ENCODE measurements at regions not wholly inside any gene's neighbourhood (a gene's known extent, or its start where the extent isn't known, plus 50 kb on each side); places are given as distances from the start of the nearest gene placed in this dataset.

DNA sequence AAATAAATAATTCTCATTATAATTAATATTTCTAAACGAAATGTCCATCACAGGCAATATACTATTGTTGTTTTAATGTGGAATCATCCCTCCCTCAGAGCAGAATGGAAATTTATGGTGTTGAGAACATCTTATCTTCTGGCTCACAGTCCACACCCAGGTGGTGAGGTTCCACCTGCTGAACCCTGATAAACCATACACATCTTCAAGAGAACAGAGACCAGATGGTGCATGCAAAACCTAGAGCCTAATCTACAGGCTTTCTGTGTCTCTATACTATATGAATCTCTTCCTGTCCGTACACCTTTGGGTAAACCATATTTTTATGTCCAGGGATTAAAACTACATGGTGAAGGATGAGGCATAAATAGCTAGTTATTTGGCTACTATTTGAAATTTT is 52.3 kb upstream of the UFL1 start (continued):
- peak; percentile 76 for TF ChIP-seq TCF3 (CRISPR knock-in tag; IDR thresholded peaks at IDR 0.05)
- no peak for TF ChIP-seq TARDBP (IDR thresholded peaks at IDR 0.05)
- peak; percentile 63 for TF ChIP-seq CBFA2T2 (conservative IDR thresholded peaks at IDR 0.05)

DNA sequence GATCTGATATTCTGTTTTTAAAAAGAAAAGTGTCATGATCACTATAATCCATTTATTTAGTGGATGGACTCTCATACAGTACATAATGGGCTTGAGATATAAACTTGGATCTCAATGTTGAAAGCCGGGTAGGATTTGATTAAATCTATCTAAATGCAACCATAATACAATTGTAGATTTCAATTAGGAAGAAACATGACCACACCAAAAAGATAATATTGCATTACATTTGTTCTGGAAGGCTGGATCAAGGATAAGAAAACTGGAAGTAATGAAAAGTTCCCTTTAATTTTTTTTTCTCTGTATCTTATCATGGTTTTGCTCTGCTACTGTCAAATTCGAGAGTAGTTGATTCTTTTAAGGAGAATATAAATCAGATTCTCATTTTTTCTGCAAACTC is 51.3 kb upstream of the UFL1 start:
- Histone ChIP-seq H3K9ac (ENCODE audit: insufficient read depth in 1 of 2, low read depth in 2 of 2, low read length in 2 of 2) (no peak overlapping the region), H4K20me1 (replicated peaks; ENCODE audit: control insufficient read depth, insufficient read depth, low read length) (no peaks in the 10 kb centered on the region), H3K27me3 (ENCODE audit: control insufficient read depth in 2 of 2, insufficient read depth in 2 of 2, low read length in 2 of 2) (no peaks in the 10 kb centered on the region), H3K27ac (ENCODE audit: extremely low read depth, low read depth, low read length) (no peak overlapping the region), H3K9me3 (replicated peaks; ENCODE audit: control insufficient read depth, insufficient read depth, low read depth, low read length) (no peaks in the 10 kb centered on the region), H3K4me1 (replicated peaks in 1 of 2; ENCODE audit: control insufficient read depth in 2 of 2, insufficient read depth in 2 of 2, low read length in 2 of 2) (no peaks in the 10 kb centered on the region), H3K4me3 (no peak overlapping the region), H3K9me1 (ENCODE audit: control insufficient read depth, insufficient read depth, low read length) (no peaks in the 10 kb centered on the region), H3K79me2 (ENCODE audit: control insufficient read depth, insufficient read depth, low read length) (no peaks in the 10 kb centered on the region), H2AFZ (ENCODE audit: low read depth, low read length) (no peak overlapping the region), H3K36me3 (ENCODE audit: control insufficient read depth, insufficient read depth, low read length) (no peaks in the 10 kb centered on the region), H3K4me2 (ENCODE audit: insufficient read depth, low read length) (no peak overlapping the region)
- ATAC-seq (no peak), FAIRE-seq (no peak), DNase-seq (ENCODE audit: extremely low read depth in 1 of 4, low spot score in 3 of 4) (no peak)
- WGBS (ENCODE audit: insufficient coverage, low coverage, missing lambda C conversion rate), result 0% methylated on average over 2 of the region's 2 CpGs
- POLR2A ChIA-PET, result no interaction called here
- in situ Hi-C loops (cut with MboI) (no loop called here), intact Hi-C loops (cut with micrococcal nuclease) (no loop called here)
- TF ChIP-seq PTTG1 (tag; IDR thresholded peaks at IDR 0.05; ENCODE audit: low read depth) (no peak), MYNN (IDR thresholded peaks at IDR 0.05) (no peak), MYNN (CRISPR knock-in tag; IDR thresholded peaks at IDR 0.05) (no peak), BMI1 (IDR thresholded peaks at IDR 0.05; ENCODE audit: low read length) (no peak), GTF2F1 (IDR thresholded peaks at IDR 0.05; ENCODE audit: low read depth, low read length) (no peak), CBX1 (IDR thresholded peaks at IDR 0.05; ENCODE audit: low read depth) (no peak)
- TF ChIP-seq, protein P1, sequence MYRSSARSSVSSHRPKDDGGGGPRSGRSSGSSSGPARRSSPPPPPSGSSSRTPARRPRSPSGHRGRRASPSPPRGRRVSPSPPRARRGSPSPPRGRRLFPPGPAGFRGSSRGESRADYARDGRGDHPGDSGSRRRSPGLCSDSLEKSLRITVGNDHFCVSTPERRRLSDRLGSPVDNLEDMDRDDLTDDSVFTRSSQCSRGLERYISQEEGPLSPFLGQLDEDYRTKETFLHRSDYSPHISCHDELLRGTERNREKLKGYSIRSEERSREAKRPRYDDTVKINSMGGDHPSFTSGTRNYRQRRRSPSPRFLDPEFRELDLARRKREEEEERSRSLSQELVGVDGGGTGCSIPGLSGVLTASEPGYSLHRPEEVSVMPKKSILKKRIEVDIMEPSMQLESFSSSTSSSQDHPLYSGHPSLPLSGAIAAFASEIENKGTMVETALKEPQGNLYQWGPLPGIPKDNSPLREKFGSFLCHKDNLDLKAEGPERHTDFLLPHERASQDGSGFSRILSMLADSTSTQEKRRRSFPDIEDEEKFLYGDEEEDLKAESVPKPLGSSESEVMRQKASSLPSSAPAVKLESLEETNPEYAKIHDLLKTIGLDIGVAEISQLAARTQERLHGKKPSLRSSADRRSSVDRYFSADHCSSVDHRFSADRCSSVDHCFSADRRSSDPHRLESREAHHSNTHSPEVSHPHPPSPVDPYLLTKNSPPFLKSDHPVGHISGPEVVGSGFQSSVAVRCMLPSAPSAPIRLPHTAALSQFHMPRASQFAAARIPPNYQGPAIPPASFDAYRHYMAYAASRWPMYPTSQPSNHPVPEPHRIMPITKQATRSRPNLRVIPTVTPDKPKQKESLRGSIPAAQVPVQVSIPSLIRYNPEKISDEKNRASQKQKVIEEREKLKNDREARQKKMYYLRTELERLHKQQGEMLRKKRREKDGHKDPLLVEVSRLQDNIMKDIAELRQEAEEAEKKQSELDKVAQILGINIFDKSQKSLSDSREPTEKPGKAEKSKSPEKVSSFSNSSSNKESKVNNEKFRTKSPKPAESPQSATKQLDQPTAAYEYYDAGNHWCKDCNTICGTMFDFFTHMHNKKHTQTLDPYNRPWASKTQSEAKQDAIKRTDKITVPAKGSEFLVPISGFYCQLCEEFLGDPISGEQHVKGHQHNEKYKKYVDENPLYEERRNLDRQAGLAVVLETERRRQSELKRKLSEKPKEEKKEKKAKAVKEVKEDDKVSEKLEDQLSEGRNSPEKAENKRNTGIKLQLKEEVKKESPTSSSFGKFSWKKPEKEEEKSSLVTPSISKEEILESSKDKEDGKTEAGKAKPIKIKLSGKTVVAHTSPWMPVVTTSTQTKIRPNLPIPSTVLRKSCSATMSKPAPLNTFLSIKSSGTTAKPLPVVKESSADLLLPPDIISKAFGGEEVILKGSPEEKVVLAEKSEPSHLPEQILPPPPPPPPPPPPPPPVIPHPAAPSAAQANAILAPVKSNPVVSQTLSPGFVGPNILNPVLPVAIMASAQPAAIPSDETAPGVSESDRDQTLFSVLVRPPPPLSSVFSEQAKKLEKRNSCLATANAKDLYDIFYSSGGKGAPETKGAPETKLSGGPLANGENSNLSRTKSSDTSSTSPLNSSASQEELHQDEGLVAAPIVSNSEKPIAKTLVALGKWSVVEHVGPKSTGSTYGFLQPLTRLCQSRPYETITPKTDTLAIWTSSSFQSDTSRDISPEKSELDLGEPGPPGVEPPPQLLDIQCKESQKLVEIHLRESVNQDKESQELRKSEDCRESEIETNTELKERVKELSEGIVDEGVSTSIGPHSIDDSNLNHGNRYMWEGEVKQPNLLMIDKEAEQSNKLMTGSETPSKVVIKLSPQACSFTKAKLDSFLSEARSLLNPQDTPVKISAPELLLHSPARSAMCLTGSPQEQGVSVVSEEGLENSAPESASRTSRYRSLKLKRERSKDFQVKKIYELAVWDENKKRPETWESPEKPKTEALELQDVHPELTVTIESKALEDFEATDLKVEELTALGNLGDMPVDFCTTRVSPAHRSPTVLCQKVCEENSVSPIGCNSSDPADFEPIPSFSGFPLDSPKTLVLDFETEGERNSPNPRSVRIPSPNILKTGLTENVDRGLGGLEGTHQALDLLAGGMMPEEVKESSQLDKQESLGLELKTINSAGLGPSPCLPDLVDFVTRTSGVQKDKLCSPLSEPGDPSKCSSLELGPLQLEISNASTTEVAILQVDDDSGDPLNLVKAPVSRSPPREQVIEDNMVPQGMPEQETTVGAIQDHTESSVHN (IDR thresholded peaks at IDR 0.05; ENCODE audit: borderline replicate concordance in 1 of 2, low read depth in 1 of 2), result no peak
- TF ChIP-seq, protein P2, sequence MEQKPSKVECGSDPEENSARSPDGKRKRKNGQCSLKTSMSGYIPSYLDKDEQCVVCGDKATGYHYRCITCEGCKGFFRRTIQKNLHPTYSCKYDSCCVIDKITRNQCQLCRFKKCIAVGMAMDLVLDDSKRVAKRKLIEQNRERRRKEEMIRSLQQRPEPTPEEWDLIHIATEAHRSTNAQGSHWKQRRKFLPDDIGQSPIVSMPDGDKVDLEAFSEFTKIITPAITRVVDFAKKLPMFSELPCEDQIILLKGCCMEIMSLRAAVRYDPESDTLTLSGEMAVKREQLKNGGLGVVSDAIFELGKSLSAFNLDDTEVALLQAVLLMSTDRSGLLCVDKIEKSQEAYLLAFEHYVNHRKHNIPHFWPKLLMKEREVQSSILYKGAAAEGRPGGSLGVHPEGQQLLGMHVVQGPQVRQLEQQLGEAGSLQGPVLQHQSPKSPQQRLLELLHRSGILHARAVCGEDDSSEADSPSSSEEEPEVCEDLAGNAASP (IDR thresholded peaks at IDR 0.05), result no peak
- BruUV-seq (replicated peaks), result no TSS peak
- CTCF ChIA-PET (ENCODE audit: low intra/inter-chr PET ratio), result no interaction called here
